H1 (cell line): ENCODE measurements at regions not wholly inside any gene's neighbourhood (a gene's known extent, or its start where the extent isn't known, plus 50 kb on each side); places are given as distances from the start of the nearest gene placed in this dataset.

Experiments
- CTCF ChIA-PET: fragments of 300-600 bp; sonication (Branson Sonifier 250); formaldehyde crosslinking; loops from one replicate; lab custom pipeline; 2021; ENCODE audit not compliant: partially characterized antibody; lab: Charles Lee
- POLR2A ChIA-PET: fragments of 300-600 bp; sonication (Branson Sonifier 250); formaldehyde crosslinking; loops from one replicate; lab custom pipeline; 2021; ENCODE audit warnings: inconsistent platforms; ENCODE audit not compliant: partially characterized antibody; lab: Charles Lee
- DNase-seq, 2 experiments: peaks; one replicate each; pipeline versions ENCODE4 v3.0.0 to v3.0.0-alpha.2; 2010 to 2022; ENCODE audit warnings: low spot score in 2 of 2, low read depth in 1 of 2, mixed read lengths in 1 of 2
- FAIRE-seq: peaks from 2 replicates; lab custom pipeline; 2011; peaks lifted over from hg19 to GRCh38; lab: Jason Lieb, UNC
- H2AFZ ChIP-seq: 2 replicates; pipeline ENCODE4 v1.8.1; 2012; ENCODE audit warnings: low read length, inconsistent platforms
- H2AK5ac ChIP-seq: 2 replicates; pipeline ENCODE4 v1.6.1; 2013; ENCODE audit warnings: low read depth, low read length
- H2BK120ac ChIP-seq: replicated peaks from 2 replicates; pipeline ENCODE3; 2013; ENCODE audit warnings: low read depth, low read length, inconsistent platforms
- H2BK12ac ChIP-seq: 2 replicates; pipeline ENCODE4 v1.6.1; 2013; ENCODE audit warnings: low read depth, low read length
- H2BK15ac ChIP-seq: 2 replicates; pipeline ENCODE4 v1.6.1; 2013; ENCODE audit warnings: low read length
- H2BK20ac ChIP-seq: 2 replicates; pipeline ENCODE4 v1.6.1; 2013; ENCODE audit warnings: low read length
- H2BK5ac ChIP-seq: 2 replicates; pipeline ENCODE4 v1.6.1; 2013; ENCODE audit warnings: low read depth, low read length
- H3K14ac ChIP-seq: 2 replicates; pipeline ENCODE4 v1.6.1; 2013; ENCODE audit warnings: inconsistent platforms; ENCODE audit not compliant: insufficient read length
- H3K18ac ChIP-seq: 2 replicates; pipeline ENCODE4 v1.6.1; 2013; ENCODE audit warnings: low read length; ENCODE audit errors: extremely low read depth
- H3K23ac ChIP-seq: 2 replicates; pipeline ENCODE4 v1.6.1; 2013; ENCODE audit warnings: inconsistent platforms; ENCODE audit not compliant: insufficient read length
- H3K23me2 ChIP-seq: 2 replicates; pipeline ENCODE4 v1.6.1; 2013; ENCODE audit warnings: low read depth, low read length
- H3K27ac ChIP-seq: 2 replicates; pipeline ENCODE4 v1.6.1; 2011; ENCODE audit warnings: low read depth, low read length, inconsistent platforms
- H3K27me3 ChIP-seq, 4 experiments: replicated peaks in 1 of 4; 1 replicate in 1 of 4; 2 replicates in 3 of 4; pipeline versions ENCODE4 v1.6.1 to v1.8.1; 2011 to 2013; ENCODE audit warnings: low read length in 3 of 4, mild to moderate bottlenecking in 3 of 4, inconsistent platforms in 2 of 4, mixed read lengths in 2 of 4, moderate library complexity in 1 of 4; ENCODE audit not compliant: control insufficient read depth in 3 of 4, insufficient read depth in 3 of 4; ENCODE audit errors: extremely low read depth in 1 of 4
- H3K36me3 ChIP-seq, 4 experiments: 2 replicates each; pipeline versions ENCODE4 v1.6.1 to v1.8.1; 2011 to 2013; ENCODE audit warnings: mild to moderate bottlenecking in 4 of 4, low read length in 3 of 4, moderate library complexity in 2 of 4, control low read depth in 1 of 4, inconsistent platforms in 1 of 4; ENCODE audit not compliant: insufficient read depth in 4 of 4, control insufficient read depth in 2 of 4
- H3K4ac ChIP-seq: replicated peaks from 2 replicates; pipeline ENCODE3; 2013; ENCODE audit warnings: low read length, low read depth, mixed read lengths, inconsistent platforms; ENCODE audit not compliant: insufficient read length
- H3K4me1 ChIP-seq, 4 experiments: replicated peaks in 1 of 4; 1 replicate in 1 of 4; 2 replicates in 3 of 4; pipeline versions ENCODE4 v1.6.1 to v1.8.1; 2011 to 2013; ENCODE audit warnings: low read length in 3 of 4, inconsistent platforms in 2 of 4, mixed read lengths in 1 of 4; ENCODE audit not compliant: insufficient read depth in 4 of 4, control insufficient read depth in 3 of 4
- H3K4me2 ChIP-seq, 2 experiments: 2 replicates each; pipeline versions ENCODE4 v1.6.1 to v1.8.1; 2011 to 2013; ENCODE audit warnings: low read depth in 2 of 2, low read length in 2 of 2, control low read depth in 1 of 2, inconsistent platforms in 1 of 2, mild to moderate bottlenecking in 1 of 2; ENCODE audit not compliant: insufficient read depth in 1 of 2
- H3K4me3 ChIP-seq, 4 experiments: fragments of 200-600, 300-600 bp in 1 of 4; sonication (generic), shearing (Covaris generic), sonication (Bioruptor Twin) in 1 of 4; 2 replicates each; pipeline versions ENCODE4 v1.5.1 to v1.8.1; 2011 to 2016; ENCODE audit warnings: low read length in 4 of 4, low read depth in 3 of 4, control low read depth in 2 of 4, inconsistent platforms in 2 of 4, mild to moderate bottlenecking in 2 of 4, mixed read lengths in 1 of 4, moderate library complexity in 1 of 4; ENCODE audit not compliant: insufficient read depth in 2 of 4; ENCODE audit errors: extremely low read depth in 1 of 4
- H3K56ac ChIP-seq: replicated peaks from 2 replicates; pipeline ENCODE3; 2013; ENCODE audit warnings: low read depth, mild to moderate bottlenecking, mixed read lengths, low read length, inconsistent platforms; ENCODE audit not compliant: insufficient read length
- H3K79me1 ChIP-seq: 2 replicates; pipeline ENCODE4 v1.6.1; 2013; ENCODE audit warnings: low read depth, low read length, control low read depth
- H3K79me2 ChIP-seq, 2 experiments: 2 replicates each; pipeline versions ENCODE4 v1.6.1 to v1.8.1; 2012 to 2013; ENCODE audit warnings: low read length in 2 of 2, mild to moderate bottlenecking in 2 of 2, inconsistent platforms in 1 of 2; ENCODE audit not compliant: insufficient read depth in 2 of 2, control insufficient read depth in 1 of 2
- H3K9ac ChIP-seq, 4 experiments: replicated peaks in 1 of 4; 1 replicate in 1 of 4; 2 replicates in 3 of 4; pipeline versions ENCODE4 v1.6.1 to v1.8.1; 2011 to 2013; ENCODE audit warnings: low read depth in 3 of 4, low read length in 3 of 4, control low read depth in 2 of 4, mild to moderate bottlenecking in 2 of 4, moderate library complexity in 2 of 4, inconsistent platforms in 1 of 4; ENCODE audit errors: extremely low read depth in 1 of 4
- H3K9me3 ChIP-seq, 2 experiments: 2 replicates each; pipeline versions ENCODE4 v1.6.1 to v1.8.1; 2012 to 2013; ENCODE audit warnings: mild to moderate bottlenecking in 2 of 2, moderate library complexity in 2 of 2, control low read depth in 1 of 2, inconsistent platforms in 1 of 2, low read depth in 1 of 2, low read length in 1 of 2, mixed read lengths in 1 of 2; ENCODE audit not compliant: insufficient read depth in 2 of 2
- H4K20me1 ChIP-seq, 2 experiments: replicated peaks in 1 of 2; 2 replicates each; pipeline versions ENCODE3 to v1.8.1; 2011 to 2013; ENCODE audit warnings: inconsistent platforms in 2 of 2, low read length in 2 of 2, mild to moderate bottlenecking in 1 of 2; ENCODE audit not compliant: insufficient read depth in 2 of 2, control insufficient read depth in 1 of 2
- H4K5ac ChIP-seq: 2 replicates; pipeline ENCODE4 v1.6.1; 2013; ENCODE audit warnings: low read length, low read depth, mixed read lengths, inconsistent platforms; ENCODE audit not compliant: insufficient read length
- H4K8ac ChIP-seq: 2 replicates; pipeline ENCODE4 v1.8.0; 2013; ENCODE audit warnings: mild to moderate bottlenecking, moderate library complexity, low read length, inconsistent platforms; ENCODE audit not compliant: insufficient read depth; ENCODE audit errors: extremely low read depth
- H4K91ac ChIP-seq: replicated peaks from 2 replicates; pipeline ENCODE3; 2013; ENCODE audit warnings: low read length, mixed read lengths, inconsistent platforms; ENCODE audit not compliant: insufficient read length
- CEBPB ChIP-seq: IDR thresholded peaks from 2 replicates; pipeline ENCODE4 v1.6.1; 2012; ENCODE audit warnings: low read depth, low read length
- CHD1 ChIP-seq: IDR thresholded peaks from 2 replicates; pipeline ENCODE4 v1.6.1; 2012; ENCODE audit warnings: low read depth, low read length, improper control_type of control experiment
- CHD2 ChIP-seq: IDR thresholded peaks from 2 replicates; pipeline ENCODE4 v1.6.1; 2012; ENCODE audit warnings: low read length, improper control_type of control experiment
- CREB1 ChIP-seq: IDR thresholded peaks from 2 replicates; pipeline ENCODE4 v1.6.1; 2012; ENCODE audit warnings: inconsistent platforms
- EGR1 ChIP-seq: IDR thresholded peaks from 2 replicates; pipeline ENCODE4 v1.6.1; 2011; ENCODE audit warnings: low read depth, low read length, borderline replicate concordance
- KDM4A ChIP-seq: IDR thresholded peaks from one replicate; pipeline ENCODE4 v1.7.1; 2012; ENCODE audit warnings: low read depth, mild to moderate bottlenecking, moderate library complexity, low read length, inconsistent platforms; ENCODE audit not compliant: severe bottlenecking
- MAFK ChIP-seq: IDR thresholded peaks from 2 replicates; pipeline ENCODE4 v1.6.1; 2012; ENCODE audit warnings: low read depth, mild to moderate bottlenecking, improper control_type of control experiment, low read length
- NANOG ChIP-seq: IDR thresholded peaks from 2 replicates; pipeline ENCODE4 v1.6.1; 2011; ENCODE audit warnings: low read length, low read depth, mild to moderate bottlenecking, inconsistent platforms; ENCODE audit not compliant: insufficient read depth, poor library complexity, severe bottlenecking
- RAD21 ChIP-seq, 2 experiments: IDR thresholded peaks in 1 of 2; conservative IDR thresholded peaks in 1 of 2; 2 replicates each; pipeline ENCODE4 v1.6.1; 2011; ENCODE audit warnings: low read depth in 2 of 2, low read length in 2 of 2, improper control_type of control experiment in 1 of 2, inconsistent platforms in 1 of 2, mild to moderate bottlenecking in 1 of 2, moderate library complexity in 1 of 2
- YY1 ChIP-seq: IDR thresholded peaks from 2 replicates; pipeline ENCODE4 v1.6.1; 2011; ENCODE audit warnings: low read depth, mild to moderate bottlenecking, low read length
- ZNF274 ChIP-seq: IDR thresholded peaks from 2 replicates; pipeline ENCODE4 v1.7.0; 2012; ENCODE audit warnings: low read length, borderline replicate concordance; ENCODE audit errors: extremely low read depth
- WGBS, 2 experiments: shearing (Covaris generic) in 1 of 2; methylation state at CpG; one replicate each; pipeline versions ENCODE4 v1.1.6 to v1.1.7; 2013 to 2015; ENCODE audit warnings: low lambda C conversion rate in 2 of 2, mixed read lengths in 2 of 2, inconsistent platforms in 1 of 2, low coverage in 1 of 2, missing lambda C conversion rate in 1 of 2; ENCODE audit not compliant: insufficient replicate concordance in 2 of 2, insufficient coverage in 1 of 2, insufficient read length in 1 of 2; ENCODE audit errors: extremely low coverage in 1 of 2, missing lambda C conversion rate in 1 of 2; 5-methylcytosine and 5-hydroxymethylcytosine counted together
- TF ChIP-seq, protein P1 (sequence below): IDR thresholded peaks from 2 replicates; pipeline ENCODE4 v1.6.1; 2011; ENCODE audit warnings: low read depth, mild to moderate bottlenecking, low read length; ENCODE audit not compliant: insufficient read depth

DNA sequence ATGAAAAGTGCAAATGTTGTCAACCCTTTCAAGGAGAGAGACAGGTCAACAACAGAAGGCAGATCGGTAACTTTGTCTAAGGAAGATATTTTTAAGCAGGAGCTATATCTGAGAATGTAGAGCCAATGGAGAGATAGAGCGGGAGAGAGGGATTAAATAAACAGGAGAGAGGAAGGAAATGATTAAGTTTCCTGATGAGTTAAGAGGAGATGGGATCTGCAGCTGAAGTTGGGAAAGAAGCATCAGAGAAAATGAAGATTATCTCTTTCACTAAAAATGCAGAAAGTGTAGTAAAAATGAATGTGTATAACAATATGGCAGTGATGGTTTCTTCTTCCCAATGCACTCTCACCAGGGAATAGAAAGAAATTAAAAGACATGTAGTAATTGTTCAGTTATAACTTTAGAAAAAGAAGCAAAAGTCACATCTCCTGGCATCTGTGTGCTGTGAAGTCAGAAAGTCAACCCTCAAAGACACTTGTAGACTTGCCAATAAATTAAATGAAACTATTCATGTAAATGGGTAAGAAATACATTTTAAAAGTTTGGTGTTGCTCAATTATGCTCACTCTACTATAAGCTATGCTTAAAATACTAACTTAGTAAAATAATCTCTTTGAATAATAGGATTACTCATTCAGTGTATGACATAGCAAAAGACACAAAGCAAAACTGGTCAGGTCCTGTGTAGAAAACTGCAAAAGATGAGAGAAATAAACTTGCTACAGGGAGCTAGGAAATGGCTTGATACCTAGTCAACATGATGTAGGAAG is 264.6 kb downstream of the ZIC4 start:
- Histone ChIP-seq H3K18ac (no peak overlapping the region), H4K8ac (no peak overlapping the region), H2AK5ac (no peak overlapping the region), H3K4me3 (no peak overlapping the region), H3K4me2 (no peak overlapping the region), H2AFZ (no peak overlapping the region), H2BK20ac (no peak overlapping the region), H3K27me3 (no peaks in the 10 kb centered on the region; a peak in 1 of 7 replicates), H2BK15ac (no peak overlapping the region), H3K14ac (no peak overlapping the region), H3K9ac (no peak overlapping the region), H3K4ac (no peak overlapping the region), H3K23me2 (no peaks in the 10 kb centered on the region), H3K9me3 (no peaks in the 10 kb centered on the region), H2BK120ac (no peak overlapping the region), H2BK5ac (no peak overlapping the region), H3K79me2 (no peaks in the 10 kb centered on the region), H3K4me1 (no peaks in the 10 kb centered on the region), H3K56ac (no peak overlapping the region), H2BK12ac (no peak overlapping the region), H4K91ac (no peak overlapping the region), H3K23ac (no peak overlapping the region), H3K27ac (no peak overlapping the region), H3K36me3 (no peaks in the 10 kb centered on the region), H4K20me1 (no peaks in the 10 kb centered on the region), H4K5ac (no peak overlapping the region), H3K79me1 (no peaks in the 10 kb centered on the region)
- FAIRE-seq, result no peak
- DNase-seq, result no peak
- CTCF ChIA-PET, result interaction anchor here (2.0 to 2.2 kb wide), 2 partner anchors 21 to 50 kb away, joined by 7 to 8 read pairs; no protein-coding TSS in a partner anchor
- POLR2A ChIA-PET, result no interaction called here
- WGBS, 2 experiments, result 92% methylated on average over 2 of the region's 2 CpGs; no CpG with 5 or more reads in 1 of the 2 experiments
- TF ChIP-seq KDM4A, result no peak
- TF ChIP-seq EGR1, result no peak
- no peak for TF ChIP-seq CHD1
- TF ChIP-seq ZNF274, result no peak
- TF ChIP-seq NANOG, result no peak
- no peak for TF ChIP-seq YY1
- TF ChIP-seq MAFK, result no peak
- no peak for TF ChIP-seq CREB1
- TF ChIP-seq CHD2, result no peak
- TF ChIP-seq RAD21 (IDR thresholded peaks at IDR 0.05 in 1 of 2, conservative IDR thresholded peaks at IDR 0.05 in 1 of 2; ENCODE audit: low read depth in 2 of 2, low read length in 2 of 2), result no peak
- TF ChIP-seq, protein P1, sequence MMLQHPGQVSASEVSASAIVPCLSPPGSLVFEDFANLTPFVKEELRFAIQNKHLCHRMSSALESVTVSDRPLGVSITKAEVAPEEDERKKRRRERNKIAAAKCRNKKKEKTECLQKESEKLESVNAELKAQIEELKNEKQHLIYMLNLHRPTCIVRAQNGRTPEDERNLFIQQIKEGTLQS, result no peak
- no peak for TF ChIP-seq CEBPB
